ENCODE measurements at regions not wholly inside any gene's neighbourhood (a gene's known extent, or its start where the extent isn't known, plus 50 kb on each side); places are given as distances from the start of the nearest gene placed in this dataset.
A peak's percentile ranks its signal among the peaks of the same experiment; 100 is the strongest.

- DNase-seq (ENCODE audit: low spot score in 2 of 2) = no peak
- Histone ChIP-seq H3K36me3 (no peaks in the 10 kb centered on the region), H3K9me3 (no peaks in the 10 kb centered on the region), H3K27ac (no peak overlapping the region), H3K4me3 (no peak overlapping the region), H3K27me3 (no peaks in the 10 kb centered on the region), H3K4me1 (no peaks in the 10 kb centered on the region)
- TF ChIP-seq, protein P1, sequence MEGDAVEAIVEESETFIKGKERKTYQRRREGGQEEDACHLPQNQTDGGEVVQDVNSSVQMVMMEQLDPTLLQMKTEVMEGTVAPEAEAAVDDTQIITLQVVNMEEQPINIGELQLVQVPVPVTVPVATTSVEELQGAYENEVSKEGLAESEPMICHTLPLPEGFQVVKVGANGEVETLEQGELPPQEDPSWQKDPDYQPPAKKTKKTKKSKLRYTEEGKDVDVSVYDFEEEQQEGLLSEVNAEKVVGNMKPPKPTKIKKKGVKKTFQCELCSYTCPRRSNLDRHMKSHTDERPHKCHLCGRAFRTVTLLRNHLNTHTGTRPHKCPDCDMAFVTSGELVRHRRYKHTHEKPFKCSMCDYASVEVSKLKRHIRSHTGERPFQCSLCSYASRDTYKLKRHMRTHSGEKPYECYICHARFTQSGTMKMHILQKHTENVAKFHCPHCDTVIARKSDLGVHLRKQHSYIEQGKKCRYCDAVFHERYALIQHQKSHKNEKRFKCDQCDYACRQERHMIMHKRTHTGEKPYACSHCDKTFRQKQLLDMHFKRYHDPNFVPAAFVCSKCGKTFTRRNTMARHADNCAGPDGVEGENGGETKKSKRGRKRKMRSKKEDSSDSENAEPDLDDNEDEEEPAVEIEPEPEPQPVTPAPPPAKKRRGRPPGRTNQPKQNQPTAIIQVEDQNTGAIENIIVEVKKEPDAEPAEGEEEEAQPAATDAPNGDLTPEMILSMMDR (IDR thresholded peaks at IDR 0.05) = no peak
- intact Hi-C loops (cut with DNase I) = no loop called here
Observed at GRCh38 chr3:139797724-139798343, 120.1 kb upstream of the NMNAT3 start.

DNA sequence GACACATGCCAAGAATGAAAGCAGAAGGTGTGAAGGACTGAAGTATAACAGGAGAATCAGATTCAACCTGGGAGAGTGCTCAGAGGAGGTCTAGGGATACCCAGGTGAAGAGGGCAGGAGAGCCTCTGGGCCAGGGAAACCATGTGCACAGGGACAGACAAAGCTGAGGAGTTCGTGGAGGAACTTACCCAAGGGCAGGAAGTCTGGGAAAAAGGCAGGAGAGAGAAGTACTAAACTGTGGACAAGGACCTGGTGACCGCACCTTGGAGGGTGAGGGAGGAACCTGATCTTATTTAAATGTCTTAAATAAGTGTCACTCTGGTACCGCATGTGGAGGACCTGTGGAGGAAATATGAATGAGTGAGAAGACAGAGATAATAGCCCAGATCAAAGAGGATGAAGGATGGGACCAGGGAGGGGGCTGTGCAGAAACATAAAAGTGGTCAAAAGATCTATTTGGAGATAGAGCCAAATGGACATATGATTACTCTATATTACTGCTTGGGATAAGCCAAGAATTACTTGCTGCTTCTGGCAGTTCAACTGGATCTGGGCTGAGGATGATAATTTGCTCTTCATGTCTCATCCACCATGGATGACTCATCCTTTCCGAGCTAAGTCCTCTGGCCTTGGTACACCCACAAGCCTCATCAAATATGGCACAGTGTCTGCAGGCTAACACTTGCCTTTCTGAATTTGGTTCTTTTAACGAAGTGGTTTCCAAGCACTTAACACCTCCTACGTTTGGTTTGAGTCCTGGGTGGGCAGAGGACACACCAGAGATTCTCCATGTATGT is 116.9 kb upstream of the NMNAT3 start:
- H3K4me3 ChIP-seq = no peak overlapping the region
- H3K27me3 ChIP-seq = no peaks in the 10 kb centered on the region
- TF ChIP-seq, protein P1 (IDR thresholded peaks at IDR 0.05) = no peak
- no peak overlapping the region for H3K27ac ChIP-seq
- no peaks in the 10 kb centered on the region for H3K9me3 ChIP-seq
- no peak for DNase-seq (ENCODE audit: low spot score in 2 of 2)
- no peaks in the 10 kb centered on the region for H3K4me1 ChIP-seq
- H3K36me3 ChIP-seq = no peaks in the 10 kb centered on the region
- intact Hi-C loops (cut with DNase I) = no loop called here

GRCh38 chr3:139793408-139793807 is 115.6 kb upstream of the NMNAT3 start:
- no peak overlapping the region for H3K4me3 ChIP-seq
- H3K27me3 ChIP-seq = no peaks in the 10 kb centered on the region
- no peaks in the 10 kb centered on the region for H3K36me3 ChIP-seq
- TF ChIP-seq, protein P1 (IDR thresholded peaks at IDR 0.05) = no peak
- no peak for DNase-seq (ENCODE audit: low spot score in 2 of 2)
- no peaks in the 10 kb centered on the region for H3K4me1 ChIP-seq
- H3K9me3 ChIP-seq = no peaks in the 10 kb centered on the region
- no peak overlapping the region for H3K27ac ChIP-seq
- intact Hi-C loops (cut with DNase I) = no loop called here

DNA sequence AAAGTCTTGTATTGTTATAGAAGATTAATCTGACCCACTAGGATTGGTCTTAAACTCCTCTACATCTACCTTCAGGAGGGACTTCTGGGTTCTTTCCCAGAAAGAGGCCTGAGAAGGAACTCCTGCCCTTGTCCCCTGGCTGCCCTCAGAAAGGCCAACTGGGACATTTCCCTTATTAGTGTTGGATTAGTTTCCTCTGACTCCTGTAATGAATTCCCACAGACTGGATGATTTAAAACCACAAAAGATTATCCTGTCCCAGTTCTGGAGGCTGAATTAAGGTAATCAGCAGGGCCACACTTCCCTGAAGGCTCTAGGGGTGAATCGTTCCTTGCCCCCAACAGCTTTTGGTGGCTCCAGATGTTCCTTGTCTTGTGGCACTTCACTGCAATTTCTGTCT is 102.8 kb upstream of the NMNAT3 start:
- no peaks in the 10 kb centered on the region for H3K4me1 ChIP-seq
- intact Hi-C loops (cut with DNase I) = no loop called here
- no peak overlapping the region for H3K4me3 ChIP-seq
- H3K36me3 ChIP-seq = no peaks in the 10 kb centered on the region
- no peak for DNase-seq (ENCODE audit: low spot score in 2 of 2)
- no peaks in the 10 kb centered on the region for H3K9me3 ChIP-seq
- TF ChIP-seq, protein P1 (IDR thresholded peaks at IDR 0.05) = no peak
- no peaks in the 10 kb centered on the region for H3K27me3 ChIP-seq
- H3K27ac ChIP-seq = no peak overlapping the region

DNA sequence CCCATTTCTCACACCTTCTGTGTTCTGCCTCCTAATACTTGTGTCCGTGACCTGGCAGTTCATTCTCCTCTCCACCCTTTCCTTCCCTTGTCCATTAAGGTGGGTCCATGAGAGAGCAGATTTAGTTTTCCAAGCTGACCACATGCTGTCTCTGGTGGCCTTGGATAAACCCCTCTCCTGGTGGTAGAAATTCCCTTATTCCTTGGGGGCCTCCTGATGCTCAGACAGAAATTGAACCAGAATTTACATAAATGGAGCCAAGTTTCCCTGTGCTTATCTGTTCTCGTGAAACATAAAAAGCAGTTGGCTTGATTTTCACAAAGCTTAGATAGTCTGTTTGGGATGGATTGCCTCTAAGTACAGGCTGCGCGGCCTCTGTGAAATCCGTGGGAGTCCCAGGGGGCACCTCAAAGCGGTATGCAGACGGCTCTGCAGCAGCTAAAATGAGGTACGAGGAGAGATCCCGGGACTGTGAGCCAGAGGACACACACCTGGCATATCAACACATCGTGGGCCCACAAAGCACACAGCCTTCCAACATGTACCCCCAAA is 101.0 kb upstream of the NMNAT3 start:
- TF ChIP-seq, protein P1 (IDR thresholded peaks at IDR 0.05) = no peak
- Histone ChIP-seq H3K27me3 (no peaks in the 10 kb centered on the region), H3K4me3 (no peak overlapping the region), H3K9me3 (no peaks in the 10 kb centered on the region), H3K4me1 (no peaks in the 10 kb centered on the region), H3K27ac (no peak overlapping the region), H3K36me3 (no peaks in the 10 kb centered on the region)
- peak in 1 of 2 donors; percentile 27 for DNase-seq (ENCODE audit: low spot score in 2 of 2)
- intact Hi-C loops (cut with DNase I) = no loop called here
